Glomerular visceral epithelial cell (primary cell): ENCODE measurements at regions not wholly inside any gene's neighbourhood (a gene's known extent, or its start where the extent isn't known, plus 50 kb on each side); places are given as distances from the start of the nearest gene placed in this dataset.
"Not testable (repeated sequence)": the region's sequence is repeated elsewhere in the genome, so short reads cannot be mapped to it uniquely, and the experiment has no call there.

ENCODE experiments used
- DNase-seq: peaks from one replicate; pipeline ENCODE4 v3.0.0-alpha.2; 2016; ENCODE audit errors: extremely low spot score

- no peak for DNase-seq
These were observed 231.3 kb upstream of the FERD3L start for GRCh38 chr7:19376538-19376937.

GRCh38 chr7:19375976-19376375 lies 230.8 kb upstream of the FERD3L start:
- no peak for DNase-seq

- no peak for DNase-seq
These were observed 228.1 kb upstream of the FERD3L start for GRCh38 chr7:19373334-19373733.

GRCh38 chr7:19369806-19370205 lies 224.6 kb upstream of the FERD3L start:
- DNase-seq = no peak

GRCh38 chr7:19369182-19369581 lies 224.0 kb upstream of the FERD3L start:
- no peak for DNase-seq

GRCh38 chr7:19368491-19368925 lies 223.3 kb upstream of the FERD3L start:
- DNase-seq = no peak

- no peak for DNase-seq
These were observed 219.7 kb upstream of the FERD3L start for GRCh38 chr7:19364950-19365349.

- DNase-seq = peak; percentile 2
These were observed 216.9 kb upstream of the FERD3L start for GRCh38 chr7:19362099-19362498.

GRCh38 chr7:19353180-19353579 lies 208.0 kb upstream of the FERD3L start:
- no peak for DNase-seq

GRCh38 chr7:19352305-19352695 lies 207.1 kb upstream of the FERD3L start:
- DNase-seq = no peak

GRCh38 chr7:19351341-19352304 lies 206.4 kb upstream of the FERD3L start:
- no peak for DNase-seq

- DNase-seq = no peak
These were observed 194.3 kb upstream of the FERD3L start for GRCh38 chr7:19339512-19339911.

GRCh38 chr7:19338512-19338911 lies 193.3 kb upstream of the FERD3L start:
- not testable (repeated sequence) for DNase-seq

GRCh38 chr7:19336836-19337383 lies 191.7 kb upstream of the FERD3L start:
- DNase-seq = no peak

- no peak for DNase-seq
These were observed 188.5 kb upstream of the FERD3L start for GRCh38 chr7:19333706-19334105.

- DNase-seq = no peak
These were observed 181.8 kb upstream of the FERD3L start for GRCh38 chr7:19327018-19327417.

- no peak for DNase-seq
These were observed 176.8 kb upstream of the FERD3L start for GRCh38 chr7:19322002-19322401.

- DNase-seq = no peak
These were observed 173.1 kb upstream of the FERD3L start for GRCh38 chr7:19318287-19318686.

GRCh38 chr7:19317461-19317860 lies 172.2 kb upstream of the FERD3L start:
- no peak for DNase-seq

- no peak for DNase-seq
These were observed 167.2 kb upstream of the FERD3L start for GRCh38 chr7:19312416-19312815.

GRCh38 chr7:19307554-19307953 lies 162.3 kb upstream of the FERD3L start:
- no peak for DNase-seq

- DNase-seq = no peak
These were observed 160.5 kb upstream of the FERD3L start for GRCh38 chr7:19305698-19306097.

- no peak for DNase-seq
These were observed 158.9 kb upstream of the FERD3L start for GRCh38 chr7:19304086-19304485.
